HG03280 (cell line): ENCODE measurements at regions not wholly inside any gene's neighbourhood (a gene's known extent, or its start where the extent isn't known, plus 50 kb on each side); places are given as distances from the start of the nearest gene placed in this dataset.
"Not testable (repeated sequence)": the region's sequence is repeated elsewhere in the genome, so short reads cannot be mapped to it uniquely, and the experiment has no call there.

Experiments used
- ATAC-seq: cut with Tn5 transposase; IDR thresholded peaks from one replicate; pipeline ENCODE4 v1.9.1; 2021; ENCODE audit warnings: mild to moderate bottlenecking, moderate library complexity; ENCODE audit not compliant: unreplicated experiment

GRCh38 chr14:106204063-106204462 is 677.7 kb downstream of the TMEM121 start:
- no peak for ATAC-seq

- ATAC-seq: no peak
Measured at GRCh38 chr14:106207316-106207715, 680.9 kb downstream of the TMEM121 start.

GRCh38 chr14:106208794-106209193 is 682.4 kb downstream of the TMEM121 start:
- ATAC-seq: no peak

- ATAC-seq: no peak
Measured at GRCh38 chr14:106209755-106210154, 683.4 kb downstream of the TMEM121 start.

GRCh38 chr14:106210650-106211049 is 684.3 kb downstream of the TMEM121 start:
- ATAC-seq: no peak

GRCh38 chr14:106211334-106211900 is 685.0 kb downstream of the TMEM121 start:
- no peak for ATAC-seq

- no peak for ATAC-seq
Measured at GRCh38 chr14:106215229-106215628, 688.8 kb downstream of the TMEM121 start.

GRCh38 chr14:106216679-106217078 is 690.3 kb downstream of the TMEM121 start:
- ATAC-seq: no peak

GRCh38 chr14:106218174-106218573 is 691.8 kb downstream of the TMEM121 start:
- ATAC-seq: no peak

- no peak for ATAC-seq
Measured at GRCh38 chr14:106222311-106222710, 695.9 kb downstream of the TMEM121 start.

- ATAC-seq: no peak
Measured at GRCh38 chr14:106222731-106223130, 696.3 kb downstream of the TMEM121 start.

GRCh38 chr14:106227793-106228192 is 701.4 kb downstream of the TMEM121 start:
- ATAC-seq: no peak

GRCh38 chr14:106228541-106229158 is 702.3 kb downstream of the TMEM121 start:
- ATAC-seq: no peak

- ATAC-seq: no peak
Measured at GRCh38 chr14:106230071-106230470, 703.7 kb downstream of the TMEM121 start.

- ATAC-seq: not testable (repeated sequence)
Measured at GRCh38 chr14:106233191-106233590, 706.8 kb downstream of the TMEM121 start.

- ATAC-seq: not testable (repeated sequence)
Measured at GRCh38 chr14:106234525-106235254, 708.3 kb downstream of the TMEM121 start.

GRCh38 chr14:106235356-106236159 is 709.2 kb downstream of the TMEM121 start:
- ATAC-seq: no peak

GRCh38 chr14:106248321-106249192 is 722.2 kb downstream of the TMEM121 start:
- no peak for ATAC-seq

- not testable (repeated sequence) for ATAC-seq
Measured at GRCh38 chr14:106253995-106254394, 727.6 kb downstream of the TMEM121 start.

GRCh38 chr14:106257569-106257994 is 731.2 kb downstream of the TMEM121 start:
- ATAC-seq: not testable (repeated sequence)
